ENCODE measurements at regions not wholly inside any gene's neighbourhood (a gene's known extent, or its start where the extent isn't known, plus 50 kb on each side); places are given as distances from the start of the nearest gene placed in this dataset.

GRCh38 chr20:20887593-20888265, 175.3 kb upstream of the RALGAPA2 start:
- TF ChIP-seq ZFX (IDR thresholded peaks at IDR 0.05; ENCODE audit: borderline replicate concordance) (no peak), CTCF (IDR thresholded peaks at IDR 0.05) (no peak)
- no peak overlapping the region for H3K27ac ChIP-seq

GRCh38 chr20:20881808-20882207, 169.4 kb upstream of the RALGAPA2 start:
- TF ChIP-seq CTCF (IDR thresholded peaks at IDR 0.05): no peak
- no peak for TF ChIP-seq ZFX (IDR thresholded peaks at IDR 0.05; ENCODE audit: borderline replicate concordance)
- H3K27ac ChIP-seq: no peak overlapping the region

GRCh38 chr20:20877079-20877478, 164.6 kb upstream of the RALGAPA2 start:
- TF ChIP-seq ZFX (IDR thresholded peaks at IDR 0.05; ENCODE audit: borderline replicate concordance) (no peak), CTCF (IDR thresholded peaks at IDR 0.05) (no peak)
- H3K27ac ChIP-seq: no peak overlapping the region

- no peak for TF ChIP-seq CTCF (IDR thresholded peaks at IDR 0.05)
- TF ChIP-seq ZFX (IDR thresholded peaks at IDR 0.05; ENCODE audit: borderline replicate concordance): no peak
- H3K27ac ChIP-seq: no peak overlapping the region
These were observed 163.3 kb upstream of the RALGAPA2 start for GRCh38 chr20:20875716-20876115.

GRCh38 chr20:20872428-20872827, 160.0 kb upstream of the RALGAPA2 start:
- TF ChIP-seq ZFX (IDR thresholded peaks at IDR 0.05; ENCODE audit: borderline replicate concordance): no peak
- TF ChIP-seq CTCF (IDR thresholded peaks at IDR 0.05): no peak
- no peak overlapping the region for H3K27ac ChIP-seq

- H3K27ac ChIP-seq: no peak overlapping the region
- no peak for TF ChIP-seq ZFX (IDR thresholded peaks at IDR 0.05; ENCODE audit: borderline replicate concordance)
- no peak for TF ChIP-seq CTCF (IDR thresholded peaks at IDR 0.05)
These were observed 156.8 kb upstream of the RALGAPA2 start for GRCh38 chr20:20869161-20869775.

- TF ChIP-seq ZFX (IDR thresholded peaks at IDR 0.05; ENCODE audit: borderline replicate concordance): no peak
- peak; percentile 56 for TF ChIP-seq CTCF (IDR thresholded peaks at IDR 0.05)
- no peak overlapping the region for H3K27ac ChIP-seq
These were observed 152.1 kb upstream of the RALGAPA2 start for GRCh38 chr20:20864351-20865096.

All from 22Rv1 (cell line).